H1 (cell line): ENCODE measurements at regions not wholly inside any gene's neighbourhood (a gene's known extent, or its start where the extent isn't known, plus 50 kb on each side); places are given as distances from the start of the nearest gene placed in this dataset.

ENCODE experiments used
- BCL11A ChIP-seq, 2 experiments: IDR thresholded peaks; one replicate each; pipeline ENCODE4 v1.6.1; 2011; ENCODE audit warnings: low read depth in 2 of 2, low read length in 2 of 2, mild to moderate bottlenecking in 2 of 2
- CTBP2 ChIP-seq: IDR thresholded peaks from 2 replicates; pipeline ENCODE4 v1.7.0; 2011; ENCODE audit warnings: borderline replicate concordance, mild to moderate bottlenecking, moderate library complexity, mixed read lengths, low read length; ENCODE audit not compliant: insufficient read depth, insufficient read length
- RXRA ChIP-seq: IDR thresholded peaks from 2 replicates; pipeline ENCODE4 v1.6.1; 2011; ENCODE audit warnings: low read depth, mild to moderate bottlenecking, low read length, moderate library complexity; ENCODE audit not compliant: insufficient read depth
- TF ChIP-seq, protein P1 (sequence below): IDR thresholded peaks from 2 replicates; pipeline ENCODE4 v1.6.1; 2012; ENCODE audit warnings: inconsistent platforms

- TF ChIP-seq RXRA: no peak
- no peak for TF ChIP-seq BCL11A (IDR thresholded peaks at IDR 0.05; ENCODE audit: low read depth in 2 of 2, low read length in 2 of 2)
- no peak for TF ChIP-seq CTBP2
- TF ChIP-seq, protein P1, sequence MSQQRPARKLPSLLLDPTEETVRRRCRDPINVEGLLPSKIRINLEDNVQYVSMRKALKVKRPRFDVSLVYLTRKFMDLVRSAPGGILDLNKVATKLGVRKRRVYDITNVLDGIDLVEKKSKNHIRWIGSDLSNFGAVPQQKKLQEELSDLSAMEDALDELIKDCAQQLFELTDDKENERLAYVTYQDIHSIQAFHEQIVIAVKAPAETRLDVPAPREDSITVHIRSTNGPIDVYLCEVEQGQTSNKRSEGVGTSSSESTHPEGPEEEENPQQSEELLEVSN: no peak
Measured at GRCh38 chr4:158458271-158458895, 63.3 kb upstream of the RXFP1 start (continued).
